IMR-90 (cell line): ENCODE measurements at regions not wholly inside any gene's neighbourhood (a gene's known extent, or its start where the extent isn't known, plus 50 kb on each side); places are given as distances from the start of the nearest gene placed in this dataset.

Source experiments
- ATAC-seq: fragments of 200-7000 bp; cut with Tn5 transposase; 2 replicates; pipeline ENCODE4 v1.9.1; 2020; ENCODE audit warnings: low read depth, mild to moderate bottlenecking, moderate library complexity
- BruUV-seq: library from RNA; stranded (reverse); fragments of 400-500 nt; replicated peaks from 2 replicates; lab custom pipeline; 2021; lab: Mats Ljungman, UMichigan
- CTCF ChIA-PET: fragments of 300-600 bp; formaldehyde crosslinking; extraction: SDS; loops from one replicate; lab custom pipeline; 2021; ENCODE audit warnings: antibody characterized with exemption; lab: Yijun Ruan, JAX
- POLR2A ChIA-PET: fragments of 300-600 bp; sonication (Branson Sonifier 250); formaldehyde crosslinking; loops from one replicate; lab custom pipeline; 2022; ENCODE audit warnings: antibody characterized with exemption; ENCODE audit not compliant: unreplicated experiment; lab: Charles Lee
- DNase-seq: peaks from one replicate; pipeline ENCODE4 v3.0.0; 2013
- H2AFZ ChIP-seq: replicated peaks from 2 replicates; pipeline ENCODE3; 2013; ENCODE audit warnings: low read length, mild to moderate bottlenecking; ENCODE audit not compliant: poor library complexity
- H2AK5ac ChIP-seq: 2 replicates; pipeline ENCODE4 v1.6.1; 2013; ENCODE audit warnings: low read depth, low read length, inconsistent platforms
- H2AK9ac ChIP-seq: replicated peaks from 2 replicates; pipeline ENCODE3; 2013; ENCODE audit warnings: mild to moderate bottlenecking, low read depth, low read length, moderate library complexity; ENCODE audit not compliant: poor library complexity
- H2BK120ac ChIP-seq: 2 replicates; pipeline ENCODE4 v1.6.1; 2013; ENCODE audit warnings: low read depth, low read length, inconsistent platforms
- H2BK15ac ChIP-seq: 3 replicates; pipeline ENCODE4 v1.6.1; 2013; ENCODE audit warnings: low read depth, low read length, inconsistent platforms
- H2BK20ac ChIP-seq: 2 replicates; pipeline ENCODE4 v1.6.1; 2013; ENCODE audit warnings: low read depth, mild to moderate bottlenecking, inconsistent platforms, low read length, moderate library complexity
- H2BK5ac ChIP-seq: 2 replicates; pipeline ENCODE4 v1.6.1; 2013; ENCODE audit warnings: mild to moderate bottlenecking, low read depth, low read length, inconsistent platforms; ENCODE audit not compliant: poor library complexity, severe bottlenecking
- H3K14ac ChIP-seq: replicated peaks from 2 replicates; pipeline ENCODE4 v1.6.1; 2013; ENCODE audit warnings: low read depth, low read length, inconsistent platforms
- H3K18ac ChIP-seq: 2 replicates; pipeline ENCODE4 v1.6.1; 2013; ENCODE audit warnings: low read depth, low read length, control low read depth
- H3K23ac ChIP-seq: 2 replicates; pipeline ENCODE4 v1.6.1; 2013; ENCODE audit warnings: low read depth, low read length, inconsistent platforms
- H3K27ac ChIP-seq: 2 replicates; pipeline ENCODE4 v1.5.1; 2013; ENCODE audit warnings: mild to moderate bottlenecking, control low read depth, low read length; ENCODE audit not compliant: insufficient read depth
- H3K27me3 ChIP-seq: 2 replicates; pipeline ENCODE4 v1.6.1; 2013; ENCODE audit warnings: low read length; ENCODE audit not compliant: control insufficient read depth, insufficient read depth
- H3K36me3 ChIP-seq: 2 replicates; pipeline ENCODE4 v1.6.1; 2013; ENCODE audit warnings: low read length, mixed read lengths; ENCODE audit not compliant: control insufficient read depth, insufficient read depth
- H3K4ac ChIP-seq: 2 replicates; pipeline ENCODE4 v1.6.1; 2013; ENCODE audit warnings: low read depth, low read length, inconsistent platforms
- H3K4me1 ChIP-seq: 2 replicates; pipeline ENCODE4 v1.6.1; 2013; ENCODE audit warnings: low read length, mixed read lengths; ENCODE audit not compliant: control insufficient read depth, insufficient read depth
- H3K4me2 ChIP-seq: 2 replicates; pipeline ENCODE4 v1.6.1; 2013; ENCODE audit warnings: low read depth, mild to moderate bottlenecking, control low read depth, low read length, moderate library complexity
- H3K4me3 ChIP-seq: 2 replicates; pipeline ENCODE4 v1.5.1; 2013; ENCODE audit warnings: low read depth, mild to moderate bottlenecking, control low read depth, low read length, moderate library complexity; ENCODE audit not compliant: insufficient read depth
- H3K56ac ChIP-seq: 2 replicates; pipeline ENCODE4 v1.6.1; 2013; ENCODE audit warnings: low read length, inconsistent platforms; ENCODE audit not compliant: insufficient read depth; ENCODE audit errors: extremely low read depth
- H3K79me1 ChIP-seq, 2 experiments: 2 replicates each; pipeline ENCODE4 v1.6.1; 2013; ENCODE audit warnings: low read length in 2 of 2, inconsistent platforms in 1 of 2, low read depth in 1 of 2
- H3K9ac ChIP-seq: 2 replicates; pipeline ENCODE4 v1.6.1; 2013; ENCODE audit warnings: low read depth, low read length, control low read depth
- H3K9me1 ChIP-seq: 2 replicates; pipeline ENCODE4 v1.6.1; 2013; ENCODE audit warnings: low read length, inconsistent platforms; ENCODE audit not compliant: insufficient read depth
- H3K9me3 ChIP-seq: 2 replicates; pipeline ENCODE4 v1.6.1; 2013; ENCODE audit warnings: low read length; ENCODE audit not compliant: control insufficient read depth, insufficient read depth
- H4K20me1 ChIP-seq: 2 replicates; pipeline ENCODE4 v1.6.1; 2013; ENCODE audit warnings: low read length, inconsistent platforms; ENCODE audit not compliant: insufficient read depth
- H4K5ac ChIP-seq: 2 replicates; pipeline ENCODE4 v1.6.1; 2013; ENCODE audit warnings: mild to moderate bottlenecking, low read depth, low read length, control low read depth
- H4K8ac ChIP-seq, 2 experiments: 2 replicates each; pipeline ENCODE4 v1.6.1; 2013; ENCODE audit warnings: low read depth in 2 of 2, low read length in 2 of 2, control low read depth in 1 of 2, inconsistent platforms in 1 of 2
- H4K91ac ChIP-seq: 2 replicates; pipeline ENCODE4 v1.6.1; 2013; ENCODE audit warnings: low read depth, low read length, inconsistent platforms; ENCODE audit not compliant: insufficient read depth
- CEBPB ChIP-seq: IDR thresholded peaks from 2 replicates; pipeline ENCODE4 v1.6.1; 2012; ENCODE audit warnings: low read depth, low read length, improper control_type of control experiment
- CHD1 ChIP-seq: IDR thresholded peaks from 2 replicates; pipeline ENCODE4 v1.6.1; 2012; ENCODE audit warnings: low read depth, low read length, improper control_type of control experiment
- FOS ChIP-seq: fragments of 150-350 bp; IDR thresholded peaks from 2 replicates; pipeline ENCODE4 v1.6.1; 2016; ENCODE audit warnings: low read depth, low read length
- MAFK ChIP-seq: IDR thresholded peaks from 2 replicates; pipeline ENCODE4 v1.6.1; 2012; ENCODE audit warnings: low read depth, low read length, improper control_type of control experiment
- MAZ ChIP-seq: IDR thresholded peaks from 2 replicates; pipeline ENCODE4 v1.6.1; 2012; ENCODE audit warnings: low read depth, mild to moderate bottlenecking, low read length, improper control_type of control experiment, moderate library complexity, borderline replicate concordance
- MXI1 ChIP-seq: IDR thresholded peaks from 2 replicates; pipeline ENCODE4 v1.6.1; 2012; ENCODE audit warnings: low read depth, mild to moderate bottlenecking, low read length, moderate library complexity, borderline replicate concordance
- NFE2L2 ChIP-seq: fragments of 150-350 bp; IDR thresholded peaks from 2 replicates; pipeline ENCODE4 v1.6.1; 2016; ENCODE audit warnings: low read depth, mild to moderate bottlenecking, low read length
- RAD21 ChIP-seq: IDR thresholded peaks from 2 replicates; pipeline ENCODE4 v1.6.1; 2012; ENCODE audit warnings: low read length, improper control_type of control experiment
- RCOR1 ChIP-seq: IDR thresholded peaks from 2 replicates; pipeline ENCODE4 v1.6.1; 2012; ENCODE audit warnings: mild to moderate bottlenecking, low read length, improper control_type of control experiment; ENCODE audit not compliant: insufficient replicate concordance
- RFX5 ChIP-seq: IDR thresholded peaks from 2 replicates; pipeline ENCODE4 v1.8.0; 2012; ENCODE audit warnings: low read depth, mild to moderate bottlenecking, low read length, moderate library complexity
- SMC3 ChIP-seq: fragments of 150-350 bp; IDR thresholded peaks from 2 replicates; pipeline ENCODE4 v1.6.1; 2016; ENCODE audit warnings: low read depth, mild to moderate bottlenecking, antibody characterized with exemption, low read length, moderate library complexity
- WGBS, 2 experiments: methylation state at CpG; one replicate each; pipeline versions ENCODE4 v1.1.5 to v1.1.7; 2013; ENCODE audit warnings: missing lambda C conversion rate in 2 of 2; ENCODE audit not compliant: insufficient read length in 1 of 2; ENCODE audit errors: extremely low coverage in 2 of 2; 5-methylcytosine and 5-hydroxymethylcytosine counted together
- dilution Hi-C: fragments of 300-500 bp; cut with HindIII; formaldehyde crosslinking; loops from one replicate; pipeline ENCODE4 v1.14.3; 2018; ENCODE audit warnings: low sequenced_read_pairs; ENCODE audit not compliant: unreplicated experiment
- in situ Hi-C: fragments of 300-500 bp; cut with MboI; formaldehyde crosslinking; loops from 3 replicates; pipeline ENCODE4 v1.14.3; 2019; ENCODE audit warnings: low sequenced_read_pairs, inconsistent platforms, mixed read lengths
- intact Hi-C: fragments of 100-400 bp; cut with micrococcal nuclease; formaldehyde crosslinking; loops from 2 replicates; pipeline ENCODE4 v1.10.0; 2022
- TF ChIP-seq, protein P1 (sequence below): fragments of 150-350 bp; IDR thresholded peaks from 2 replicates; pipeline ENCODE4 v1.6.1; 2017; ENCODE audit warnings: mild to moderate bottlenecking, antibody characterized with exemption, low read length, low read depth
- TF ChIP-seq, protein P2 (sequence below): conservative IDR thresholded peaks from 2 replicates; pipeline ENCODE4 v1.5.1; 2012; ENCODE audit warnings: mild to moderate bottlenecking, low read depth, low read length, improper control_type of control experiment

DNA sequence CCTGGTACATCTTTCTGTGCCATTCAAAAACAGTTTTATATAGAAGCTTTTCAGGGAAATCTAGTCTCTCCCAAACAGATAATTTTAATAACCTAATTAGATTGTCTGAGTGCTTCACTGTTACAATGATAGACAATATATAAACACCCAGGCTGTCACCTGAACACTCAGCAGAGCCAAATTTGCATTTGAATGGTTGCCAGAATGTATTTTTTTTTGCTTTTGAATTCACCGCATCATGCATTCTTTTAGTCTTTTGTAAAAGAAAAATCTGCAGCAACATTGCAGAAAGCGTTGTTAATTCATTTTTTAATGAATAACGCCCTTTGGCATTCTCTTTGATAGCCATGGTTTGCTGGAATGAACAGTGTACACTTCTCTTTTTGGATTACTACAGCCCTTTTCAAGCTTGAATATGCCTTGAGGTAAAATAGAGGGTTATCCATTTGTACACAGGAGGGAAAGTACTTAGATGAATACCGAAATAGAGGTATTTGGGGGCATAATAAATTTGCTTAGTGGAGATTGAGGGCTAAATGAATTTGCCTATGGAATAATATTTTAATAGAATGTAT lies 175.0 kb upstream of the EPHA5 start:
- Histone ChIP-seq H3K36me3 (no peaks in the 10 kb centered on the region), H4K8ac (no peak overlapping the region), H4K5ac (no peak overlapping the region), H3K18ac (no peak overlapping the region), H2BK15ac (no peak overlapping the region), H3K27ac (no peak overlapping the region), H3K56ac (no peak overlapping the region), H2AK5ac (no peak overlapping the region), H3K4ac (no peak overlapping the region), H2AFZ (no peak overlapping the region), H3K4me2 (no peak overlapping the region), H3K23ac (no peak overlapping the region), H3K4me3 (no peak overlapping the region), H3K4me1 (no peaks in the 10 kb centered on the region), H2BK5ac (no peak overlapping the region), H3K14ac (no peak overlapping the region), H2BK120ac (no peak overlapping the region), H3K9me3 (0 out of 2 replicates have a peak, but pooled peaks cover 2% of the 10 kb centered on the region), H3K79me1 (no peaks in the 10 kb centered on the region), H4K20me1 (no peaks in the 10 kb centered on the region), H3K27me3 (no peaks in the 10 kb centered on the region), H3K9ac (no peak overlapping the region), H2BK20ac (no peak overlapping the region), H2AK9ac (no peak overlapping the region), H4K91ac (no peak overlapping the region), H3K9me1 (no peaks in the 10 kb centered on the region)
- ATAC-seq: no peak
- CTCF ChIA-PET: no interaction called here
- in situ Hi-C loops: no loop called here
- no TSS peak for BruUV-seq
- 60% methylated on average over 1 of the region's 4 CpGs; no CpG with 5 or more reads in 1 of the 2 experiments for WGBS, 2 experiments
- intact Hi-C loops: no loop called here
- TF ChIP-seq MAFK (no peak), RCOR1 (no peak), FOS (no peak), NFE2L2 (no peak), SMC3 (no peak), MXI1 (no peak), CHD1 (no peak), CEBPB (no peak), RFX5 (no peak), RAD21 (no peak), MAZ (no peak)
- TF ChIP-seq, protein P1, sequence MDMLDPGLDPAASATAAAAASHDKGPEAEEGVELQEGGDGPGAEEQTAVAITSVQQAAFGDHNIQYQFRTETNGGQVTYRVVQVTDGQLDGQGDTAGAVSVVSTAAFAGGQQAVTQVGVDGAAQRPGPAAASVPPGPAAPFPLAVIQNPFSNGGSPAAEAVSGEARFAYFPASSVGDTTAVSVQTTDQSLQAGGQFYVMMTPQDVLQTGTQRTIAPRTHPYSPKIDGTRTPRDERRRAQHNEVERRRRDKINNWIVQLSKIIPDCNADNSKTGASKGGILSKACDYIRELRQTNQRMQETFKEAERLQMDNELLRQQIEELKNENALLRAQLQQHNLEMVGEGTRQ: no peak
- TF ChIP-seq, protein P2, sequence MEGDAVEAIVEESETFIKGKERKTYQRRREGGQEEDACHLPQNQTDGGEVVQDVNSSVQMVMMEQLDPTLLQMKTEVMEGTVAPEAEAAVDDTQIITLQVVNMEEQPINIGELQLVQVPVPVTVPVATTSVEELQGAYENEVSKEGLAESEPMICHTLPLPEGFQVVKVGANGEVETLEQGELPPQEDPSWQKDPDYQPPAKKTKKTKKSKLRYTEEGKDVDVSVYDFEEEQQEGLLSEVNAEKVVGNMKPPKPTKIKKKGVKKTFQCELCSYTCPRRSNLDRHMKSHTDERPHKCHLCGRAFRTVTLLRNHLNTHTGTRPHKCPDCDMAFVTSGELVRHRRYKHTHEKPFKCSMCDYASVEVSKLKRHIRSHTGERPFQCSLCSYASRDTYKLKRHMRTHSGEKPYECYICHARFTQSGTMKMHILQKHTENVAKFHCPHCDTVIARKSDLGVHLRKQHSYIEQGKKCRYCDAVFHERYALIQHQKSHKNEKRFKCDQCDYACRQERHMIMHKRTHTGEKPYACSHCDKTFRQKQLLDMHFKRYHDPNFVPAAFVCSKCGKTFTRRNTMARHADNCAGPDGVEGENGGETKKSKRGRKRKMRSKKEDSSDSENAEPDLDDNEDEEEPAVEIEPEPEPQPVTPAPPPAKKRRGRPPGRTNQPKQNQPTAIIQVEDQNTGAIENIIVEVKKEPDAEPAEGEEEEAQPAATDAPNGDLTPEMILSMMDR: no peak
- dilution Hi-C loops: no loop called here
- no peak for DNase-seq
- POLR2A ChIA-PET: no interaction called here
